ENCODE measurements at regions not wholly inside any gene's neighbourhood (a gene's known extent, or its start where the extent isn't known, plus 50 kb on each side); places are given as distances from the start of the nearest gene placed in this dataset.

DNA sequence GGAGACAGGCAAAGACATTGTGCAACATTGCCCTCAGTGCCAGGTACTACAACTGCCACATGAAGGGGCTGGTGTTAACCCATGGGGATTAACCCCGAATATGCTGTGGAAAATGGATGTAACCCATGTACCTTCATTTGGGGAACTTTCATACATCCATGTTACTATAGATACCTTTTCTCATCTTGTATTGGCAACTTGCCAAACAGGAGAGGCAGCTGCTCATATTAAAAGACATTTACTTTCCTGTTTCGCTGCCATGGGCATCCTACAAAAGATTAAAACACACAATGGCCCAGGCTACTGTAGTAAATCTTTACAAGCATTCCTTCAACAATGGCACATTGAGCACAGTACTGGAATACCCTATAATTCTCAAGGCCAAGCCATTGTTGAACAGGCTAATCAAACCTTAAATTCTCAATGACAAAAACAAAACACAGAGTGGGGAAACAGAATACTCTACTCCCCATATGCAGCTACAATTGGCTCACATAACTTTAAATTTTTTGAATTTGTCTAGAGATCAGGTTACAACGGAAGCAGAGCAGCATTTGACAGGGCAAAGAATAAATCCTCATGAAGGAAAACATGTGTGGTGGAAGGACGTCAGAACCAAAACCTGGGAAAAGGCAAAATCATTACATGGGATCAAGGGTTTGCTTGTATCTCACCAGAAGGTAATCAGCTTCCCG, 1723.5 kb upstream of the LRRTM1 start:
- TF ChIP-seq GATA2 (IDR thresholded peaks at IDR 0.05; ENCODE audit: low read depth, low read length) (no peak), GATA3 (IDR thresholded peaks at IDR 0.05; ENCODE audit: low read depth, low read length) (no peak)

Data from SH-SY5Y (cell line).